T47D (cell line): ENCODE measurements at regions not wholly inside any gene's neighbourhood (a gene's known extent, or its start where the extent isn't known, plus 50 kb on each side); places are given as distances from the start of the nearest gene placed in this dataset.
"Not testable (repeated sequence)": the region's sequence is repeated elsewhere in the genome, so short reads cannot be mapped to it uniquely, and the experiment has no call there.

Experiments
- DNase-seq, 2 experiments: peaks; one replicate each; pipeline versions ENCODE4 v3.0.0 to v3.0.0-alpha.2; 2011 to 2012; ENCODE audit warnings: low read depth in 1 of 2, low spot score in 1 of 2
- in situ Hi-C: cut with HindIII; loops from 2 replicates; pipeline ENCODE4 v1.10.0; 2016; ENCODE audit warnings: low sequenced_read_pairs, low pct_unique_long_range_greater_than_20kb

- DNase-seq, in situ Hi-C loops: not testable (repeated sequence)
These were observed 69.5 kb downstream of the NPIPA7 start for GRCh38 chr16:16448423-16448822.

- DNase-seq, in situ Hi-C loops: not testable (repeated sequence)
These were observed 70.8 kb downstream of the NPIPA7 start for GRCh38 chr16:16449712-16450237.

DNA sequence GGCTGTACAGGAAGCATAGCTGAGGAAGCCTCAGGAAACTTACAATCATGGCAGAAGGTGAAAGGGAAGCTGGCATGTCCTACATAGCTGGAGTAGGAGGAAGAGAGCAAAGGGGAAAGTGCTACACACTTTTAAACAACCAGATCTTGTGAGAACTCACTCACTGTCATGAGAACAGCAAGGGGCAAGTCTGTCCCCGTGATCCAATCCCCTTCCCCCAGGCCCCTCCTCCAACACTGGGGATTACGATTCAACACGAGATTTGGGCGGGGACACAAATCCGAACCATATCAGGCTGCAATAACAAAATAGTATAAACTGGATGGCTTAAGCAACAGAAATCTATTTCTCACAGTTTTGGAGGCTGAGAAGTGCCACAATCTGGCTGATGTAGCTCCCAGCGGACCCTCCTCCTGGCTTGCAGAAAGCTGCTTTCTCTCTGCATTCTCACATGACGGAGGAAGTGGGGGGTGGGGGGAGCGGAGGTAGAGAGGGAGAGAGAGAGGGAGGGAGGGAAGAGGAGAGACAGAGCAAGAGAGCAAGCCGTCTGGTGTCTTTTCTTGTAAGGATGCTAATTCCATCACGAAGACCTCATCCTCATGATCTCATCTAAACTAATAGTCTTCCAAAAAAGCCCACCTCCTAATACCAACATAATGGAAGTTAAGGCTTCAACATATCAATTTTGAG, 72.9 kb downstream of the NPIPA7 start:
- in situ Hi-C loops, DNase-seq: not testable (repeated sequence)

- in situ Hi-C loops, DNase-seq: not testable (repeated sequence)
These were observed 79.6 kb downstream of the NPIPA7 start for GRCh38 chr16:16458579-16458978.

DNA sequence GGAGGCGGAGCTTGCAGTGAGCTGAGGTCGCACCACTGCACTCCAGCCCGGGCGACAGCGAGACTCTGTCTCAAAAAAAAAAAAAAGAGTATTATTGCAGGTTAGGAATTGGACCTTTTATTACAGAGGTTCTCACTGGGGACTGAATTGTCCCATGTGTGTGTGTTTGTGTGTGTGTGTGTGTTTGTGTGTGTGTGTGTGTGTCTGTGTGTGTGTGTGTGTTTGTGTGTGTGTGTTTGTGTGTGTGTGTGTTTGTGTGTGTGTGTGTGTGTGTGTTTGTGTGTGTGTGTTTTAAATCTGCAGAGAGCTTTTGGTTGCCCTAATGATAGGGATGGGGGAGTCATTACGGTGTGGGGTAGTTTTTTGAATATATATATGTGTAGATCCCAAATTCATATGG, 84.9 kb downstream of the NPIPA7 start:
- DNase-seq, in situ Hi-C loops: not testable (repeated sequence)

- DNase-seq, in situ Hi-C loops: not testable (repeated sequence)
These were observed 110.0 kb downstream of the NPIPA7 start for GRCh38 chr16:16488919-16489318.

DNA sequence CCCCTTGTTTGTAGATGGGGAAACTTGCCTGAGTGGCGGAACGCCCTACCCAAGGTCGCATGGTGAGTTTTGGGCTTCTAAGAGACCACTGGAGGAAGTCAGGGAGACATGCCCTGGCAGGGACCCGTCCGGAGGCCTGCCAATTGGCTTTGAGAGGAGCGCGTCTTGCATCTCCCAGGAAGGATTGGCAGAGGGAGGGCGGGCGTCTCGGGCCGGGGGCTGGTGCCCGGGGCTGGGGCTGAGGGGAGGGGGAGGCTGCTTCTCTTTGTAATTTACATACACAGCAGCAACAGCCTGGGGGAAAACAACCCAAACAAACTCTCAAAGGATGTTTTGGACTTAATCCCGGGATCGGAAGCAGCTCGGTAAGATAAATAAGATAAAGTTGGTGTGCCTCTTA, 110.5 kb downstream of the NPIPA7 start:
- in situ Hi-C loops, DNase-seq: not testable (repeated sequence)

DNA sequence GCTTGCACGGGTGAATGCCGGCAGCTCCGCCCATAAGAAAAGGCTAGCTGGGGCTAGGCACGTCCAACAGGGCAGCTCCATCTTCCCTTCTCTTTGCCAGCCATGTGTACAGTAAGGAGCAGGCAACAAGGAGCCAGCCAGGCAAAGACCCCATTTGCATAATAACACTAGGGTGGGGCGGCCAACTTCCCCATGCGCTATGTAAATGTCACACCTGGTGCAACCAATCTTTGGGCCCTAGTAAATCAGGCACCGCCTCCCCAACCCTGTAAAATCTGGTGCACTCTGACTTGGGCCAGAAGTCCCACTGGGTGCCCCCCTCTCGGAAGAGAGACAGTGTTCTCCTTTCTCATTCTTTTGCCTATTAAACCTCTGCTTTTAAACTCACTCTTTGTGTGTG, 115.2 kb downstream of the NPIPA7 start:
- in situ Hi-C loops, DNase-seq: not testable (repeated sequence)

DNA sequence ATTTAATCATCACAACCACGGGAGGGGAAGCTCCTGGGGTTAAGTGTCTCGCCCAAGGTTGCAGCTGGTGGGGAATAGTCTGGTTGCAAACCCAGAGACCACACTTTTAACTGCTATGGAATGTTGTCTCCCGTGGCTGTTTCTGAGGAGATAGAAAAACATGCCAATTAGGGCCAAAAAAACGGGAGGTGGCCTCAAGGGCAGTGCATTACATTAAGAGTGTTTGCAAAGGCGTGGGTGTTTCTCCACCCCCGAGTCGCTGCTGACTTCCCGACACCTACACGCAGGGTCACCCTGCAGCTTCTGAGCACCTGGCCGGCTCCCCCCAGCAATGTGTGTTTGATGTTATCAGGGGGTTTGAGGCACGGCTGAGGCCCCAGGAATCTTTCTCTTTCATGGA, 116.1 kb downstream of the NPIPA7 start:
- DNase-seq, in situ Hi-C loops: not testable (repeated sequence)

- DNase-seq, in situ Hi-C loops: not testable (repeated sequence)
These were observed 120.9 kb downstream of the NPIPA7 start for GRCh38 chr16:16499875-16500274.

DNA sequence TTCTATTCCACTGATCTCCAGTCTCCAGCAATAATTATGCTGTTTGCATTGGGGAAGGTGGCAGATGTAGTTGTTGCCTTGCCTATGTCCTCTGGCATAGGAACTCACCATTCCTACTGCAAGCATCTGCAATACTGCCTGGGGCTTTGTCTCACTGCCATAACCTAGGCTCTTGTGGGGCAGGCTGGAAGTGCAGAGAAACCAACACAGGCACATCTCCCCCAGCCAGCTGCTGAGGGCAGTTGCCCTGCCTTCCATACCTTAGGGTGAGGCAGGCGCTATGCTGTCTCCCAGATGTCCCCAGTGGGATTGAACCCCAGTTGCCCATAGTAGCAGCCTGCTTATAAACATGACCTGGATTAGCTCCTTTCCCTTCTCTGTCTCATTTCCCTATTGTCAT, 128.1 kb downstream of the NPIPA7 start:
- in situ Hi-C loops, DNase-seq: not testable (repeated sequence)

GRCh38 chr16:16508344-16508743, 129.4 kb downstream of the NPIPA7 start:
- DNase-seq, in situ Hi-C loops: not testable (repeated sequence)

- DNase-seq, in situ Hi-C loops: not testable (repeated sequence)
These were observed 140.5 kb downstream of the NPIPA7 start for GRCh38 chr16:16519395-16519794.

- in situ Hi-C loops, DNase-seq: not testable (repeated sequence)
These were observed 142.5 kb downstream of the NPIPA7 start for GRCh38 chr16:16521239-16522002.

DNA sequence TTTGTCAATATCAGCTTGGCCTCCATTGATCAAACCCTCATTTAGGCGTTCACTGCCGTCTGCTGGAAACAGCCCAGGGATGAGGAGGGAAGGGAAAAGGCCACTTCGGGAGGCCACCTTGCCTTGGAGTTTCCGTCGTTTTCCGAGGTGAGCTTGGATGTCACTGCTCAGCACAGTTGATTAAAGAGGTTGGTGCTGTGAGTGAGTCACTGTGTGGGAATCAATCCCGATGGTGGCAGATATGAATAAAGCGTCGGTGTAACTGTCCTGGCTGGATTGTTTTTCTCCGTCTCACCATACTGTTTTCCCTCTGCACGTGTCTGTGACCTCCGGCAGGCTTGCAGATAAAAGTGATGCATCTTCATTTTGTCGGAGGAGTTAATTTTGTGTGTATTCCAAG, 148.1 kb downstream of the NPIPA7 start:
- in situ Hi-C loops: not testable (repeated sequence)

GRCh38 chr16:16530744-16531143, 151.8 kb downstream of the NPIPA7 start:
- DNase-seq, in situ Hi-C loops: not testable (repeated sequence)

More for the DNA sequence above, 148.1 kb downstream of the NPIPA7 start:
- DNase-seq: not testable (repeated sequence)

- in situ Hi-C loops, DNase-seq: not testable (repeated sequence)
These were observed 156.6 kb downstream of the NPIPA7 start for GRCh38 chr16:16535565-16535964.

DNA sequence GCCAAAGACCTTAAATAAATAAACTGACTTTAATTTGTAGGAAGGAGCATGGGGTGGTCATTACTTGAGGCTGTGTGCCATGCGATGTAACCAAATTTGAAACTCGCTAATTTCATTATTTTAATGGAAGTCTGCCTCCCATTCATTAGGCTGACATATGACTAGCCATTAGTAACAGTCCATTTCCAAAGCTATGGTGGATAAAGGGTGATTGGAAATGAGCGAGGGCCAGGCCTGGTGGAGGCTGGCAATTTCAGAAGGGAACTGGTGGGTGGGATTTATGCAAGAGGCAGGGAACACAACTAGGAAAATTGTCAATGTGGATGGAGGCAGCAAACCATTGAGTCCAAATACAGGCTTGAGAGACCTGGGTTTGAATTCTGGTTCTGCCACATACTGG, 157.2 kb downstream of the NPIPA7 start:
- DNase-seq, in situ Hi-C loops: not testable (repeated sequence)

DNA sequence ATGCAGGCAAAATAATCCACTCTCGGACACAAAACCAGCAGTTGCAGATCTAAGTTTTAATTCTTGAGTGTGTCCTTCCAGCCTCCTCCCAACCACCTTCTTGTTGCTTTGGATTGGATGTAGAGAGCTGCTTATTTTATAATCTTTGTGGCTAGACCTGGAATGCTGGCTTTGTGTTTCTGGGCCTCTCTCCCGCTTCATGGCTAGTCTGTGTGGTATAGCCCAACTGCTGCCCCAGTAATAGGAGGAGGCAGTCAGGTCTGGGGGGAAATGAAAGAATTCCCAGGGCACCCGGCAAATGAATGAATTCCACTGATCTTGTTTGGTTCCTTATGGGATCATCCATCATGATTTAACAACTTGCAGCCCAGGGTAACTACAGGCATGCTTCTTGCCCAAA, 170.8 kb downstream of the NPIPA7 start:
- in situ Hi-C loops: not testable (repeated sequence)

More for the DNA sequence above, 170.8 kb downstream of the NPIPA7 start:
- not testable (repeated sequence) for DNase-seq
